Fibroblast of lung (primary cell): ENCODE measurements at regions not wholly inside any gene's neighbourhood (a gene's known extent, or its start where the extent isn't known, plus 50 kb on each side); places are given as distances from the start of the nearest gene placed in this dataset.

Experiments
- DNase-seq, 2 donors: peaks; one replicate each; pipeline versions ENCODE4 v3.0.0 to v3.0.0-alpha.2; 2010; ENCODE audit warnings: low read depth in 2 of 2
- H2AFZ ChIP-seq: 2 replicates; pipeline ENCODE4 v1.5.1; 2012; ENCODE audit warnings: low read length, control low read depth, inconsistent platforms
- H3K27ac ChIP-seq: 2 replicates; pipeline ENCODE4 v1.5.1; 2011; ENCODE audit warnings: low read length, control low read depth; ENCODE audit not compliant: insufficient read depth
- H3K27me3 ChIP-seq: 2 replicates; pipeline ENCODE4 v1.5.1; 2011; ENCODE audit warnings: mild to moderate bottlenecking, low read length; ENCODE audit not compliant: control insufficient read depth, insufficient read depth
- H3K36me3 ChIP-seq: 2 replicates; pipeline ENCODE4 v1.5.1; 2011; ENCODE audit warnings: low read length; ENCODE audit not compliant: control insufficient read depth, insufficient read depth
- H3K4me1 ChIP-seq: 2 replicates; pipeline ENCODE4 v1.5.1; 2011; ENCODE audit warnings: low read length; ENCODE audit not compliant: control insufficient read depth, insufficient read depth; ENCODE audit errors: extremely low read depth
- H3K4me2 ChIP-seq: 2 replicates; pipeline ENCODE4 v1.5.1; 2011; ENCODE audit warnings: low read length, control low read depth; ENCODE audit not compliant: insufficient read depth; ENCODE audit errors: extremely low read depth
- H3K4me3 ChIP-seq, 4 experiments: fragments of 200-600 bp in 1 of 4; sonication (generic) in 1 of 4; replicated peaks in 1 of 4; 2 replicates each; pipeline ENCODE4 v1.5.1; 2011 to 2016; ENCODE audit warnings: low read length in 4 of 4, low read depth in 3 of 4, mild to moderate bottlenecking in 3 of 4, control low read depth in 2 of 4, inconsistent platforms in 1 of 4, mixed read lengths in 1 of 4; ENCODE audit not compliant: insufficient read depth in 1 of 4; ENCODE audit errors: control extremely low read depth in 1 of 4
- H3K79me2 ChIP-seq: 2 replicates; pipeline ENCODE4 v1.5.1; 2012; ENCODE audit warnings: mild to moderate bottlenecking, low read length, inconsistent platforms; ENCODE audit not compliant: control insufficient read depth, insufficient read depth
- H3K9ac ChIP-seq: 2 replicates; pipeline ENCODE4 v1.5.1; 2011; ENCODE audit warnings: mild to moderate bottlenecking, low read length, control low read depth; ENCODE audit not compliant: insufficient read depth
- H3K9me3 ChIP-seq: 2 replicates; pipeline ENCODE4 v1.5.1; 2012; ENCODE audit warnings: low read depth, low read length; ENCODE audit not compliant: control insufficient read depth, insufficient read depth
- H4K20me1 ChIP-seq: 2 replicates; pipeline ENCODE4 v1.5.1; 2011; ENCODE audit warnings: low read length; ENCODE audit not compliant: control insufficient read depth, insufficient read depth; ENCODE audit errors: extremely low read depth
- CTCF ChIP-seq, 2 donors: IDR thresholded peaks in 1 of 2; conservative IDR thresholded peaks in 1 of 2; 1 replicate in 1 of 2; 2 replicates in 1 of 2; pipeline ENCODE4 v1.5.1; 2011 to 2012; ENCODE audit warnings: low read length in 2 of 2, control low read depth in 1 of 2, inconsistent platforms in 1 of 2, low read depth in 1 of 2, mild to moderate bottlenecking in 1 of 2
- EZH2 ChIP-seq: IDR thresholded peaks from 2 replicates; pipeline ENCODE4 v1.5.1; 2012; ENCODE audit warnings: low read length, control low read depth, mild to moderate bottlenecking; ENCODE audit errors: missing control alignments

GRCh38 chr5:9713356-9713755 is 83.2 kb upstream of the TAS2R1 start:
- H4K20me1 ChIP-seq = no peaks in the 10 kb centered on the region
- no peaks in the 10 kb centered on the region for H3K9me3 ChIP-seq
- peaks cover 30% of the 10 kb centered on the region for H3K4me1 ChIP-seq
- H2AFZ ChIP-seq = peak overlapping the region; percentile 42
- H3K4me3 ChIP-seq = no peak overlapping the region
- no peak overlapping the region for H3K9ac ChIP-seq
- DNase-seq = peak in 1 of 2 donors; percentile 27
- H3K79me2 ChIP-seq = no peaks in the 10 kb centered on the region
- no peaks in the 10 kb centered on the region for H3K27me3 ChIP-seq
- peak overlapping the region; percentile 69 for H3K27ac ChIP-seq
- TF ChIP-seq CTCF (conservative IDR thresholded peaks at IDR 0.05 in 1 of 2, IDR thresholded peaks at IDR 0.05 in 1 of 2; ENCODE audit: low read depth in 1 of 2, low read length in 2 of 2) (no peak), EZH2 (no peak)
- no peak overlapping the region for H3K4me2 ChIP-seq
- no peaks in the 10 kb centered on the region for H3K36me3 ChIP-seq

- no peaks in the 10 kb centered on the region for H3K79me2 ChIP-seq
- peak overlapping the region; percentile 72 for H3K4me2 ChIP-seq
- H3K27me3 ChIP-seq = no peaks in the 10 kb centered on the region
- H3K4me1 ChIP-seq = peaks cover 30% of the 10 kb centered on the region
- TF ChIP-seq CTCF (conservative IDR thresholded peaks at IDR 0.05 in 1 of 2, IDR thresholded peaks at IDR 0.05 in 1 of 2; ENCODE audit: low read depth in 1 of 2, low read length in 2 of 2) = no peak
- TF ChIP-seq EZH2 = no peak
- no peak overlapping the region for H2AFZ ChIP-seq
- no peaks in the 10 kb centered on the region for H3K36me3 ChIP-seq
- H4K20me1 ChIP-seq = no peaks in the 10 kb centered on the region
- no peak overlapping the region for H3K4me3 ChIP-seq
- peak; percentile 19 to 23 for DNase-seq
- H3K9ac ChIP-seq = no peak overlapping the region
- no peaks in the 10 kb centered on the region for H3K9me3 ChIP-seq
- H3K27ac ChIP-seq = peak overlapping the region; percentile 69
Measured at GRCh38 chr5:9712911-9713310, 82.8 kb upstream of the TAS2R1 start.

- no peak overlapping the region for H2AFZ ChIP-seq
- peak overlapping the region; percentile 72 for H3K4me2 ChIP-seq
- H3K79me2 ChIP-seq = no peaks in the 10 kb centered on the region
- TF ChIP-seq CTCF (conservative IDR thresholded peaks at IDR 0.05 in 1 of 2, IDR thresholded peaks at IDR 0.05 in 1 of 2; ENCODE audit: low read depth in 1 of 2, low read length in 2 of 2) = no peak
- H3K27ac ChIP-seq = peak overlapping the region; percentile 74
- H3K9me3 ChIP-seq = no peaks in the 10 kb centered on the region
- no peaks in the 10 kb centered on the region for H4K20me1 ChIP-seq
- H3K4me3 ChIP-seq = no peak overlapping the region
- H3K4me1 ChIP-seq = peaks cover 30% of the 10 kb centered on the region
- DNase-seq = peak; percentile 78 to 86
- no peak overlapping the region for H3K9ac ChIP-seq
- H3K27me3 ChIP-seq = no peaks in the 10 kb centered on the region
- H3K36me3 ChIP-seq = no peaks in the 10 kb centered on the region
Measured at GRCh38 chr5:9712506-9712905, 82.4 kb upstream of the TAS2R1 start.
